GM12878 (cell line): ENCODE measurements at regions not wholly inside any gene's neighbourhood (a gene's known extent, or its start where the extent isn't known, plus 50 kb on each side); places are given as distances from the start of the nearest gene placed in this dataset.

Source experiments
- ATAC-seq: fragments of 200-7000 bp; cut with Tn5 transposase; 3 replicates; pipeline ENCODE4 v1.9.1; 2020; ENCODE audit warnings: mild to moderate bottlenecking, moderate library complexity
- BruUV-seq: library from RNA; stranded (reverse); fragments of 400-500 nt; replicated peaks from 2 replicates; lab custom pipeline; 2021; lab: Mats Ljungman, UMichigan
- CTCF ChIA-PET: fragments of 300-600 bp; sonication (Branson Sonifier 250); formaldehyde crosslinking; extraction: SDS; loops from one replicate; lab custom pipeline; 2021; ENCODE audit warnings: inconsistent platforms; lab: Yijun Ruan, JAX
- POLR2A ChIA-PET: fragments of 350-600 bp; formaldehyde crosslinking; extraction: SDS; loops from one replicate; lab custom pipeline; 2021; ENCODE audit warnings: inconsistent platforms; lab: Charles Lee
- RAD21 ChIA-PET: fragments of 300-600 bp; sonication (Branson Sonifier 250); formaldehyde crosslinking; loops from one replicate; lab custom pipeline; 2023; ENCODE audit warnings: antibody characterized with exemption; ENCODE audit not compliant: unreplicated experiment; lab: Charles Lee
- SMC1A ChIA-PET: fragments of 300-600 bp; sonication (Branson Sonifier 250); formaldehyde crosslinking; loops from one replicate; lab custom pipeline; 2023; ENCODE audit not compliant: unreplicated experiment, uncharacterized antibody; lab: Charles Lee
- DNase-seq: peaks from one replicate; pipeline ENCODE4 v3.0.0-alpha.2; 2011; ENCODE audit warnings: low read depth, low spot score
- FAIRE-seq: peaks from 3 replicates; lab custom pipeline; 2011; peaks lifted over from hg19 to GRCh38; lab: Jason Lieb, UNC
- H2AFZ ChIP-seq: 2 replicates; pipeline ENCODE4 v1.6.0; 2011; ENCODE audit warnings: low read depth, low read length, control low read depth; ENCODE audit not compliant: control insufficient read depth
- H3K27ac ChIP-seq: 2 replicates; pipeline ENCODE4 v1.5.1; 2011; ENCODE audit warnings: control low read depth; ENCODE audit not compliant: control insufficient read depth, insufficient read depth
- H3K27me3 ChIP-seq, 2 experiments: replicated peaks in 1 of 2; 2 replicates each; pipeline versions ENCODE4 v1.6.0 to v1.6.1; 2011; ENCODE audit warnings: low read length in 1 of 2; ENCODE audit not compliant: control insufficient read depth in 2 of 2, insufficient read depth in 2 of 2
- H3K36me3 ChIP-seq, 2 experiments: 2 replicates each; pipeline ENCODE4 v1.5.1; 2011; ENCODE audit warnings: low read length in 1 of 2; ENCODE audit not compliant: control insufficient read depth in 2 of 2, insufficient read depth in 2 of 2
- H3K4me1 ChIP-seq: 2 replicates; pipeline ENCODE4 v1.6.1; 2011; ENCODE audit warnings: mild to moderate bottlenecking, low read length, moderate library complexity, mixed read lengths; ENCODE audit not compliant: control insufficient read depth, insufficient read depth
- H3K4me2 ChIP-seq: 2 replicates; pipeline ENCODE4 v1.6.0; 2011; ENCODE audit warnings: control low read depth; ENCODE audit not compliant: control insufficient read depth, insufficient read depth
- H3K4me3 ChIP-seq: fragments of 200-600 bp; sonication (generic); 2 replicates; pipeline ENCODE4 v1.5.1; 2016
- H3K79me2 ChIP-seq: 2 replicates; pipeline ENCODE4 v1.6.0; 2011; ENCODE audit warnings: low read length; ENCODE audit not compliant: control insufficient read depth, insufficient read depth
- H3K9ac ChIP-seq: 2 replicates; pipeline ENCODE4 v1.8.0; 2011; ENCODE audit warnings: low read length, control low read depth, mixed read lengths; ENCODE audit not compliant: control insufficient read depth, insufficient read depth
- H3K9me3 ChIP-seq: replicated peaks from 3 replicates; pipeline ENCODE4 v1.5.1; 2011; ENCODE audit warnings: mild to moderate bottlenecking, low read length; ENCODE audit not compliant: control insufficient read depth, insufficient read depth
- H4K20me1 ChIP-seq: 2 replicates; pipeline ENCODE4 v1.6.0; 2011; ENCODE audit not compliant: control insufficient read depth, insufficient read depth
- CHD2 ChIP-seq: IDR thresholded peaks from 2 replicates; pipeline ENCODE4 v1.6.1; 2011; ENCODE audit warnings: low read depth, low read length, improper control_type of control experiment, borderline replicate concordance
- ESRRA ChIP-seq: IDR thresholded peaks from 2 replicates; pipeline ENCODE4 v1.6.1; 2012; ENCODE audit warnings: mild to moderate bottlenecking, low read length, improper control_type of control experiment
- RAD51 ChIP-seq: fragments of 450-650 bp; IDR thresholded peaks from 2 replicates; pipeline ENCODE4 v1.6.1; 2016; ENCODE audit warnings: moderate library complexity, mild to moderate bottlenecking, inconsistent platforms
- RELA ChIP-seq: fragments of 450-650 bp; IDR thresholded peaks from 2 replicates; pipeline ENCODE4 v1.8.0; 2014; ENCODE audit warnings: borderline replicate concordance; ENCODE audit not compliant: partially characterized antibody
- WRNIP1 ChIP-seq: IDR thresholded peaks from 2 replicates; pipeline ENCODE4 v1.6.1; 2011; ENCODE audit warnings: low read depth, low read length, improper control_type of control experiment, borderline replicate concordance
- ZNF622 ChIP-seq: fragments of 450-650 bp; IDR thresholded peaks from 2 replicates; pipeline ENCODE4 v1.6.1; 2017; ENCODE audit warnings: mild to moderate bottlenecking, inconsistent platforms
- WGBS: methylation state at CpG from one replicate; pipeline ENCODE4 v1.1.6; 2016; ENCODE audit warnings: low lambda C conversion rate; ENCODE audit not compliant: insufficient replicate concordance, insufficient coverage; ENCODE audit errors: missing lambda C conversion rate; 5-methylcytosine and 5-hydroxymethylcytosine counted together
- in situ Hi-C: fragments of 300-500 bp; cut with MboI; formaldehyde crosslinking; loops from 9 replicates; pipeline ENCODE4 v1.14.3; 2018; ENCODE audit warnings: mixed read lengths
- intact Hi-C: fragments of 100-400 bp; cut with micrococcal nuclease; formaldehyde crosslinking; loops from one replicate; pipeline ENCODE4 v1.14.2; 2022; ENCODE audit not compliant: unreplicated experiment
- TF ChIP-seq, protein P1 (sequence below): IDR thresholded peaks from 2 replicates; pipeline ENCODE4 v1.6.1; 2011; ENCODE audit warnings: mild to moderate bottlenecking, low read depth, low read length, moderate library complexity; ENCODE audit not compliant: insufficient replicate concordance

DNA sequence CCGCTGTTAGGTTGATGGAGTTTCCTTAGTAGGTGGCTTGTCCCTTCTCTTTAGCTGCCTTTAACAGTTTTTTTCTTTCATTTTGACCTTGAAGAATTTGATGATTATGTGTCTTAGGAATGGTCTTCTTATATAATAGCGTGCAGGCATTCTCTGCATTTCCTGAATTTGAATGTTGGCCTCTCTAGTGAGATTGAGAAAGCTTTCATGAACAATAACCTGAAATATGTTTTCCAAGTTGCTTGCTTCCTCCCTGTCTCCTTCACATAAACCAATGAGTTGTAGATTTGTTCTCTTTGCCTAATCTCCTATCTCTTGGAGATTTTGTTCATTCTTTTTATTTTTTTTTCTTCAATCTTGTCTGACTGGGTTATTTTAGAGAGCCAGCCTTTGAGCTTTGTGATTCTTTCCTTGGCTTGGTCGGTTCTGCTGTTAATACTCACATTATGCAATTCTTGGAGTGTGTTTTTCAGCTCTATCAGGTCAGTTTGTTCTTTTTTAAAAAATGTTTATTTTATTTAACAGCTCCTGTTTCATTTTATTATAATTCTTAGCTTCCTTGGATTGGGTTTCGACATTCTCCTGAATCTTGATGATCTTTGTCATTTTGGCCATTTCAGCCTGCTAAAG lies 627.9 kb downstream of the SI start:
- no peaks in the 10 kb centered on the region for H3K36me3 ChIP-seq
- SMC1A ChIA-PET = interaction anchor here (1.5 kb wide), 1 partner anchor 397 kb away, joined by 3 read pairs; no protein-coding TSS in a partner anchor
- in situ Hi-C loops (no loop called here), intact Hi-C loops (no loop called here)
- DNase-seq = no peak
- no peak overlapping the region for H3K4me2 ChIP-seq
- TF ChIP-seq ESRRA (no peak), ZNF622 (no peak), RAD51 (no peak), WRNIP1 (no peak), CHD2 (no peak), RELA (no peak)
- TF ChIP-seq, protein P1, sequence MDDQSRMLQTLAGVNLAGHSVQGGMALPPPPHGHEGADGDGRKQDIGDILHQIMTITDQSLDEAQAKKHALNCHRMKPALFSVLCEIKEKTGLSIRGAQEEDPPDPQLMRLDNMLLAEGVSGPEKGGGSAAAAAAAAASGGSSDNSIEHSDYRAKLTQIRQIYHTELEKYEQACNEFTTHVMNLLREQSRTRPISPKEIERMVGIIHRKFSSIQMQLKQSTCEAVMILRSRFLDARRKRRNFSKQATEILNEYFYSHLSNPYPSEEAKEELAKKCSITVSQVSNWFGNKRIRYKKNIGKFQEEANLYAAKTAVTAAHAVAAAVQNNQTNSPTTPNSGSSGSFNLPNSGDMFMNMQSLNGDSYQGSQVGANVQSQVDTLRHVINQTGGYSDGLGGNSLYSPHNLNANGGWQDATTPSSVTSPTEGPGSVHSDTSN = no peak
- TF ChIP-seq, all 136 proteins: peak for 0
- Histone ChIP-seq H3K4me1 (no peaks in the 10 kb centered on the region), H3K9ac (no peak overlapping the region), H3K79me2 (no peaks in the 10 kb centered on the region), H3K4me3 (no peak overlapping the region), H2AFZ (no peak overlapping the region), H3K27me3 (no peaks in the 10 kb centered on the region), H4K20me1 (no peaks in the 10 kb centered on the region), H3K27ac (no peak overlapping the region), H3K9me3 (no peaks in the 10 kb centered on the region)
- ChIA-PET POLR2A (no interaction called here), CTCF (no interaction called here), RAD21 (no interaction called here)
- WGBS = 13% methylated on average over 4 of the region's 4 CpGs
- ATAC-seq (no peak), FAIRE-seq (no peak)
- BruUV-seq = no TSS peak
